GM23248 (cell line): ENCODE measurements at regions not wholly inside any gene's neighbourhood (a gene's known extent, or its start where the extent isn't known, plus 50 kb on each side); places are given as distances from the start of the nearest gene placed in this dataset.

Source experiments
- DNase-seq: peaks from one replicate; pipeline ENCODE4 v3.0.0-alpha.2; 2015
- H2AFZ ChIP-seq: fragments of 200-600 bp; sonication (generic); 2 replicates; pipeline ENCODE4 v1.6.1; 2016; ENCODE audit warnings: antibody characterized with exemption
- H3F3A ChIP-seq: fragments of 200-600 bp; sonication (generic); 2 replicates; pipeline ENCODE4 v1.6.1; 2016; ENCODE audit warnings: mild to moderate bottlenecking, antibody characterized with exemption, mixed run types; ENCODE audit not compliant: insufficient read depth
- H3K27ac ChIP-seq: fragments of 200-600 bp; sonication (generic); 2 replicates; pipeline ENCODE4 v1.5.1; 2016; ENCODE audit warnings: mild to moderate bottlenecking
- H3K27me3 ChIP-seq: fragments of 200-600 bp; sonication (generic); replicated peaks from 2 replicates; pipeline ENCODE4 v1.6.1; 2016; ENCODE audit warnings: mild to moderate bottlenecking; ENCODE audit not compliant: insufficient read depth
- H3K36me3 ChIP-seq: fragments of 200-600 bp; sonication (generic); 2 replicates; pipeline ENCODE4 v1.6.1; 2016; ENCODE audit warnings: low read depth, mild to moderate bottlenecking
- H3K4me1 ChIP-seq: fragments of 200-600 bp; sonication (generic); 2 replicates; pipeline ENCODE4 v1.6.1; 2016; ENCODE audit warnings: mild to moderate bottlenecking; ENCODE audit not compliant: insufficient read depth
- H3K4me2 ChIP-seq: fragments of 200-600 bp; sonication (generic); one replicate; pipeline ENCODE4 v1.6.1; 2016; ENCODE audit warnings: mild to moderate bottlenecking; ENCODE audit not compliant: unreplicated experiment
- H3K4me3 ChIP-seq: fragments of 200-600 bp; sonication (generic); 2 replicates; pipeline ENCODE4 v1.5.1; 2016; ENCODE audit warnings: mild to moderate bottlenecking
- H3K79me2 ChIP-seq: fragments of 200-600 bp; sonication (generic); 2 replicates; pipeline ENCODE4 v1.6.1; 2016; ENCODE audit warnings: mild to moderate bottlenecking; ENCODE audit not compliant: insufficient read depth
- H3K9ac ChIP-seq: fragments of 200-600 bp; sonication (generic); 2 replicates; pipeline ENCODE4 v1.6.1; 2016; ENCODE audit warnings: mild to moderate bottlenecking
- H3K9me2 ChIP-seq: fragments of 200-600 bp; sonication (generic); 2 replicates; pipeline ENCODE4 v1.6.1; 2016; ENCODE audit warnings: mixed run types, mild to moderate bottlenecking, moderate library complexity; ENCODE audit not compliant: insufficient read depth
- H3K9me3 ChIP-seq: fragments of 200-600 bp; sonication (generic); one replicate; pipeline ENCODE4 v1.6.1; 2017; ENCODE audit warnings: low read depth
- H4K20me1 ChIP-seq: fragments of 200-600 bp; sonication (generic); 2 replicates; pipeline ENCODE4 v1.6.0; 2016; ENCODE audit not compliant: insufficient read depth
- EZH2 ChIP-seq: fragments of 200-600 bp; sonication (generic); IDR thresholded peaks from 2 replicates; pipeline ENCODE4 v1.6.1; 2018; ENCODE audit warnings: antibody characterized with exemption, mild to moderate bottlenecking; ENCODE audit not compliant: insufficient read depth, poor library complexity, severe bottlenecking
- EZH2phosphoT487 ChIP-seq: fragments of 200-600 bp; sonication (generic); IDR thresholded peaks from 2 replicates; pipeline ENCODE4 v1.6.1; 2018; ENCODE audit warnings: antibody characterized with exemption, moderate library complexity, mild to moderate bottlenecking, low read depth; ENCODE audit not compliant: insufficient read depth
- WGBS, 2 experiments: methylation state at CpG; one replicate each; pipeline ENCODE4 v1.1.6; 2015 to 2017; ENCODE audit warnings: low lambda C conversion rate in 2 of 2, low coverage in 1 of 2; ENCODE audit errors: missing lambda C conversion rate in 2 of 2; 5-methylcytosine and 5-hydroxymethylcytosine counted together
- in situ Hi-C: fragments of 300-500 bp; cut with MboI; formaldehyde crosslinking; loops from 2 replicates; pipeline ENCODE4 v1.15.0; 2020

- no peak for DNase-seq
- no peaks in the 10 kb centered on the region for H3K4me1 ChIP-seq
- H3K9ac ChIP-seq: no peak overlapping the region
- H4K20me1 ChIP-seq: no peaks in the 10 kb centered on the region
- in situ Hi-C loops: no loop called here
- no peaks in the 10 kb centered on the region for H3K9me3 ChIP-seq
- H3F3A ChIP-seq: no peaks in the 10 kb centered on the region
- no peaks in the 10 kb centered on the region for H3K27me3 ChIP-seq
- TF ChIP-seq EZH2phosphoT487 (no peak), EZH2 (no peak)
- no peak overlapping the region for H3K4me3 ChIP-seq
- no peaks in the 10 kb centered on the region for H3K36me3 ChIP-seq
- no peaks in the 10 kb centered on the region for H3K79me2 ChIP-seq
- no peak overlapping the region for H3K27ac ChIP-seq
- no peaks in the 10 kb centered on the region for H3K9me2 ChIP-seq
- no peak overlapping the region for H2AFZ ChIP-seq
- no peak overlapping the region for H3K4me2 ChIP-seq
- WGBS, 2 experiments: 0% methylated on average over 1 of the region's 1 CpG
Measured at GRCh38 chr18:37871561-37871960, 306.0 kb upstream of the CELF4 start.

DNA sequence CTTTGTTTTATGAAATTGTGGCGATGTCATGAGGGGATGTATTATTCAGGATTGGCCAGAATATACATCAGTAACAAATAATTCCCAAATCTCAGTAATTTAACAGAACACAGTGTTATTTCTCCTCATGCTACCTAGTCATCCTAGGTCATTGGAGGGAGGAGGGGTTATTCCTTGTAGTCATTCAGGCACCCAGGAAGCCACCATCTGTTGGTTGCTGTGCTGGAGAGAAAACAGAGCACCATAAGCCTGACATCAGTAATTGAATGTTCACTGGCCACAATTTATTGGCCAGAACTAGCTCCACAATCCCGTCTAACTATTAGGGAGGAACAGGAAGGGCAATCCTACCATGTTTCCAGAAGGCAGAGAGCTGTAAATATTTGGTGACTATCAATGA is 303.5 kb upstream of the CELF4 start:
- no peak overlapping the region for H2AFZ ChIP-seq
- in situ Hi-C loops: no loop called here

DNA sequence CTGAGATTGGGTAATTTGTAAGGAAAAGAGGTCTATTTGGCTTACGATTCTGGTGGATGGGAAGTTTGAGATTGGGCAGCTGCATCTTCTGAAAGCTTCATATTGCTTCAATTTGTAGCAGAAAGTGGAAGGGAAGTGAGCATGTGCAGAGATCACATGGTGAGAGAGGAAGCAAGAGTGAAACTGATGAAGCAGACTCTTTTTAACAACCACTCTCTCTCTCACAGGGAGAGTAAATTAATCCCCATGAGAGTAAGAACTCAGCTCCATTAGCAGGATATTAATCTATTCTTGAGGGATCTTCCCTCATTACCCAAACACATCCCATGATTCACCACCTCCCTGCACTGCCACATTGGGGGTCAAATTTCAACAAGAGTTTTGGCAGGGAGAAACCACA is 298.5 kb upstream of the CELF4 start:
- Histone ChIP-seq H3K4me3 (no peak overlapping the region), H3K27me3 (no peaks in the 10 kb centered on the region), H4K20me1 (no peaks in the 10 kb centered on the region), H3K4me2 (no peak overlapping the region), H2AFZ (no peak overlapping the region), H3K36me3 (no peaks in the 10 kb centered on the region), H3F3A (no peaks in the 10 kb centered on the region), H3K27ac (no peak overlapping the region), H3K79me2 (no peaks in the 10 kb centered on the region), H3K9me3 (no peaks in the 10 kb centered on the region), H3K9ac (no peak overlapping the region), H3K9me2 (no peaks in the 10 kb centered on the region), H3K4me1 (no peaks in the 10 kb centered on the region)
- 8 to 23% methylated on average over 1 of the region's 1 CpG for WGBS, 2 experiments
- in situ Hi-C loops: no loop called here
- DNase-seq: no peak
- no peak for TF ChIP-seq EZH2
- no peak for TF ChIP-seq EZH2phosphoT487

More for the DNA sequence above, 303.5 kb upstream of the CELF4 start:
- Histone ChIP-seq H4K20me1 (no peaks in the 10 kb centered on the region), H3K4me3 (no peak overlapping the region), H3K36me3 (no peaks in the 10 kb centered on the region), H3F3A (no peaks in the 10 kb centered on the region), H3K79me2 (no peaks in the 10 kb centered on the region), H3K9ac (no peak overlapping the region), H3K27me3 (no peaks in the 10 kb centered on the region), H3K9me3 (no peaks in the 10 kb centered on the region), H3K4me1 (no peaks in the 10 kb centered on the region), H3K4me2 (no peak overlapping the region), H3K9me2 (no peaks in the 10 kb centered on the region), H3K27ac (no peak overlapping the region)
- TF ChIP-seq EZH2phosphoT487 (no peak), EZH2 (no peak)
- 7 to 15% methylated on average over 2 of the region's 2 CpGs for WGBS, 2 experiments
- no peak for DNase-seq

DNA sequence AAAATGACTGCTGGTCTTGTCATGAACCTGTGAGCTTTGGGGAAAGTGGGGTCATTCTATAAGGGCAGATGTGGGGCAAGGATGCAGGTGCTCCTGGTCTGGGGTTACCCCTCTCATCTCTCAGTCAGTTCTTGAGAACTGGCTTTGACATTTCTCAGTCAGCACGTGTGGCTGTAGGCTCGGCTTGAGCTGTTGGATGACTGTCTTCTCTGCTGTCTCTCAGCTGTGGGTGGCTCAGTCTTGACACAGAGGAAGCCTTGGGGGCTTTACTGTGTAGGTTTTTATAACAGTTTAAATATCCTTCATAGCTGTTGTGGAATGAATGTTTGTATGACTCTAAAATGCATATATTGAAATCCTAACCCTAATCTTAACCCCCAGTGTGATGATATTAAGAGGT is 296.4 kb upstream of the CELF4 start:
- TF ChIP-seq EZH2phosphoT487 (no peak), EZH2 (no peak)
- in situ Hi-C loops: no loop called here

GRCh38 chr18:37854396-37854795 is 288.8 kb upstream of the CELF4 start:
- Histone ChIP-seq H3K9me2 (no peaks in the 10 kb centered on the region), H3F3A (no peaks in the 10 kb centered on the region), H3K27me3 (no peaks in the 10 kb centered on the region), H3K79me2 (no peaks in the 10 kb centered on the region), H3K4me2 (no peak overlapping the region), H4K20me1 (no peaks in the 10 kb centered on the region), H3K27ac (no peak overlapping the region), H3K4me1 (no peaks in the 10 kb centered on the region), H3K9me3 (no peaks in the 10 kb centered on the region), H3K9ac (no peak overlapping the region), H3K4me3 (no peak overlapping the region), H2AFZ (no peak overlapping the region), H3K36me3 (no peaks in the 10 kb centered on the region)
- no peak for DNase-seq
- TF ChIP-seq EZH2phosphoT487 (no peak), EZH2 (no peak)
- in situ Hi-C loops: no loop called here
- 10 to 13% methylated on average over 3 of the region's 3 CpGs for WGBS, 2 experiments

More for the DNA sequence above, 296.4 kb upstream of the CELF4 start:
- no peaks in the 10 kb centered on the region for H3K9me3 ChIP-seq
- no peak overlapping the region for H3K27ac ChIP-seq
- H3K4me1 ChIP-seq: no peaks in the 10 kb centered on the region
- WGBS, 2 experiments: 0% methylated on average over 2 of the region's 2 CpGs
- H3K4me2 ChIP-seq: no peak overlapping the region
- no peaks in the 10 kb centered on the region for H3F3A ChIP-seq
- H3K79me2 ChIP-seq: no peaks in the 10 kb centered on the region
- no peaks in the 10 kb centered on the region for H3K9me2 ChIP-seq
- H3K36me3 ChIP-seq: no peaks in the 10 kb centered on the region
- H3K27me3 ChIP-seq: no peaks in the 10 kb centered on the region
- no peak for DNase-seq
- no peak overlapping the region for H3K4me3 ChIP-seq
- no peak overlapping the region for H2AFZ ChIP-seq
- H4K20me1 ChIP-seq: no peaks in the 10 kb centered on the region
- no peak overlapping the region for H3K9ac ChIP-seq
